Stimulated activated CD4-positive, alpha-beta T cell treated with anti-CD3 and anti-CD28 coated beads, TNF-alpha, amount 100 ng/mL, for 48 hours (primary cell): ENCODE measurements at regions not wholly inside any gene's neighbourhood (a gene's known extent, or its start where the extent isn't known, plus 50 kb on each side); places are given as distances from the start of the nearest gene placed in this dataset.

Experiments used
- DNase-seq, 3 donors: peaks; one replicate each; pipeline ENCODE4 v3.0.0-alpha.2; 2020; ENCODE audit warnings: low read depth in 3 of 3

DNA sequence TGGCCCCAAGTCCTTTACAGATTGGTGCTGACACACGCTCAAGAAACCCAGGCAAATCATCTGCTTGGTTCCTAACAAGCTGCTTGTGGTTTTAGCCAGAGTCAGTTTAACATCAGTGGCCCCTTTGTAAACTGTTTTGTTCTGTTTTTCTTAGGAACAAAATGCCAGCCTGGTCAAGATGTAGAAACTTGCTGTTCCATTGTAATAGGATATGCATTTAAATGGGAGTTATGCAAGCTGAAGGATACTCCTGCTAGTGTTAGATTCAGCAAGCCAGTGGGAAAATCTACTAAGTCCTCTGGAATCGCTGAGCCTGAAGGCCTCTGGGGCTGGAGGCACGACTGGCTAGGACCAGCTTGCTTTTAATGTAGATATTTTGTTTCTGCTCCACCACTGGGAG is 391.1 kb downstream of the TLE4 start:
- no peak for DNase-seq

DNA sequence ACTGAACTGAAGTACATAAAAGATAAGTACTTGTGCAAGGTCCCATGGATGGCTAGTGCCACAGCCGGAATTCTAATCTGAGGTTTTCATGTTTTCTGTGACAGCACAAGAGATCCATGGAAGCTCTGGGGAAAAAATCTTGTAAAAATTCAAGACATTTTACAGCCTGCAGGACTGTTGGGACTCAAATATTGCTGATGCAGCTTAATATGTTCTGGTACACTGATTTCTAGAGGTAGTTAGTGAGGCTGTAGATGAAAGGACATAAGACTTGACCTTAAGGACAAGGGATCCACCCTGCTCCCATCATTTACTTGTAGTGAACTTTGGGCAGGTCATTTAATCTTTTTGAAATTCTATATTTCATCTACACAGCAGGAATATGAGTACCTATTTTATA is 390.4 kb downstream of the TLE4 start:
- no peak for DNase-seq

DNA sequence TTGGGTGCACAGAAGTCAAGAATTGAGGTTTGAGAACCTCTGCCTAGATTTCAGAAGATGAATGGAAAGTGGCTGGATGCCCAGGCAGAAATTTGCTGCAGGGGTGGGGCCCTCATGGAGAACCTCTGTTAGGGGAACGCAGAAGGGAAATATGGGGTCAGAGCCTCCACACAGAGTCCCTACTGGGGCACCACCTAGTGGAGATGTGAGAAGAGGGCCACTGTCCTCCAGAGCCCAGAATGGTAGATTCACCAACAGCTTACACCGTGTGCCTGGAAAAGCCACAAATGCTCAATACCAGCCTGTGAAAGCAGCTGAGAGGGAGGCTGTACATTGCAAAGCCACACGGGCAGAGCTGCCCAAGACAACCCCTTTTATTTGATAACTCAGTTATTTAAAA is 383.5 kb downstream of the TLE4 start:
- no peak for DNase-seq

GRCh38 chr9:79953908-79954307 is 382.1 kb downstream of the TLE4 start:
- no peak for DNase-seq

- DNase-seq, result no peak
Measured at GRCh38 chr9:79952401-79952800, 380.6 kb downstream of the TLE4 start.

DNA sequence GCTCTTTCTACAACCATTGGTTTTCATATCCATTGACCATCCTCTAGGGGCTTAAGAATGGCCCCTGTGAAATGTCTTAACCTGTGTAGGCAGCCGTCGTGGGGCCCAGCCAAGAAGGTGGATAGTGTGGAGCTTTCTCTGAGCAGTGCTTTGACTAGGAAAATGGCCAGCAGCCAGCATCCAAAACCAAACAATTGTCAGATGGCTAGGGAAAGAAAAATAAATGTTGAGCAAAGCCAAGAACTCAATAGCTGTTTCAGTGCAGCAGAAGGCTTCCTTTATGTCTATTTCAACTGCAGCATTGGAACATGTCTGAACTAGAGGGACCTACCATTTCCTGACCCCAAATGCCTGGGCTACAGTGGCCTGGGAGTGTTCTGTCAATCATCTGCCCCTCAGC is 374.9 kb downstream of the TLE4 start:
- no peak for DNase-seq

DNA sequence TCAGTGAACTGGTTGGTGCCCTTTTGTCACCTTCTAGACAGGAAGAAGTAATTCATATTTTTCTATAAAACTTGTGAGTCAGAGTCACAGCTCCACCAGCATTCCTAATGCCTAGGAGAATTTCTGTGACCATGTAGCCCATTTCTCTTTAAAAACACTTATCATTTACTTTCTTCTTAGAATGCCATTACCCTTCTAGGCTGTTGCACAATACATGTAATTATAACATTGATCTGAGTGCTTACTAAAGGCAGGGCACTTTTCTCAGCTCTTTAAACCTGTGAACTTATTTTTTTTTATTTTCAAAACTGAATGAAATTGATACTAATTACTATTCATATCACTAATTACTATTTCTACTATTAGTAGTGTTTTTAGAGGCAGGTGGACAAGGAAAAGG is 373.7 kb downstream of the TLE4 start:
- no peak for DNase-seq

DNA sequence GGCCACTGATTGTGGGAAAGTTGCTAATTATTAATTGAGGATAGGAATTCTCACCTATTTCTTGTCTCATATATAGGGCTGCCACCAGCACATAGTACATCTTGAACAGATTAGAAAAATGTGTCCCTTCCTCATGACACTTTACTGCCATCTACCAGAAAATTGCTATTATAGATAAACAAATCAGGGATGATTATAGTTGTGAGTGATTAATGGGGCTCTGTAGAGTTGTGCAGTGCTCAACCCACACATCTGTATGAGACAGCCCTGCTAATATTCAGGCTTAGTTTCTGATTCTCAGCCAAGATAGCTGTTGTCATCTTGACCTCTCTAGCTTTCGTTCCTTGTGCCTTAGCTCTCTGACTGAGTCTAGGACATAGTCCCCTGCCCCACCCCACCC is 373.3 kb downstream of the TLE4 start:
- DNase-seq, result no peak

DNA sequence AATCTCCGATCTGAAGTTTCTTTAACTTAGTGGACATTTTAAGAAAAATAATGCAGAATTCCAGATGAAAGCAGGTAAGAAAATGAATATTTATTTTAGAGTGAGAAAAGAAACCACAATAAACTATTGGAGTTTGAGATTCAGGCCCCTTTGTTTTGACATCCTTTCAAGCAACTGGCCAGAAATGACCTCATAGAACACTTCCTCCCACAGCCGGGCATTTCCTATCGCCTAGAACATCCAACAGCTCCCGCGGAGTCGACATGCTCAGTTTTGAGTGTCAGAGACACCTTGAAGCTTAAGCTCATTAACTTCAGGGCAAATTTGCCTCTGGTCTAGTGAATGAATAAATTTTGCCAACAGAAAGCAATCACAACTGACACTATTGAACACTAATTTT is 369.2 kb downstream of the TLE4 start:
- DNase-seq, result no peak

DNA sequence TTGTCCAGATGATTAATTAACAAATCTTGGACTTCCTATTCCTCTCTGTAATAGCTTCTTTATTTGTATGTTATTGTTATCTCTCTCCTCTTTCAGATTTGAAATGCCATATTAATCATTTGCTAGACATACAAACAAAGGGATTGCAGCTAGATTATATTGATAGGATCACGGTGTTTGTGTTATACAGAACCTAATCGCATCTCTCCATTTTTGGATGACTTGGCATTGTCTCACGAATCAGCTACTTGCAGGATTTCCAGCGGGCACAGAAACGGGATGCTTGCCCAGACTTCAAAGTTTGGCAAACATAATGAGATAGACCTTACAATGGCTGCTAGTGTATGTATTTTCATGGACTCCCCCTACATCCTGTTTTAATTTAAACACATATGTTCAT is 368.1 kb downstream of the TLE4 start:
- no peak for DNase-seq

DNA sequence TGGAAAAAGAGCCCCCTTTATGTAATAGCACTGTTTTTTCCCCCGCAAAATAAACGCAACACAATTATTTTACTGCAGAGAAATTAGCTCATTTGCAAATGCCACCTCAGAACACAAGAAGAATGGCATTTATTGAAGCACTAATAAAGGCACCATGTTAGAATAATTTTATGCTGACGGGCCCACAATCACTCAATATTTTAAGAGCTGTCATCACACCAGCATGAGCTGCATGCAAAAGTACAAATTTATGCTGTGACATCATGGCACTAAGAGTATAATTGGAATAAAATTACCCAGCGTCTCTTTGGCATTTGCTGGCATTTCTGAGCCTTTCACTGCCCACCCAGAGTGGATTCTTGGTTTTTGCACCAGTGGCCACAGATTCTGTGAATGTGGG is 364.6 kb downstream of the TLE4 start:
- DNase-seq, result no peak

- no peak for DNase-seq
Measured at GRCh38 chr9:79929285-79929684, 357.5 kb downstream of the TLE4 start.

- DNase-seq, result no peak
Measured at GRCh38 chr9:79928661-79929223, 357.0 kb downstream of the TLE4 start.

DNA sequence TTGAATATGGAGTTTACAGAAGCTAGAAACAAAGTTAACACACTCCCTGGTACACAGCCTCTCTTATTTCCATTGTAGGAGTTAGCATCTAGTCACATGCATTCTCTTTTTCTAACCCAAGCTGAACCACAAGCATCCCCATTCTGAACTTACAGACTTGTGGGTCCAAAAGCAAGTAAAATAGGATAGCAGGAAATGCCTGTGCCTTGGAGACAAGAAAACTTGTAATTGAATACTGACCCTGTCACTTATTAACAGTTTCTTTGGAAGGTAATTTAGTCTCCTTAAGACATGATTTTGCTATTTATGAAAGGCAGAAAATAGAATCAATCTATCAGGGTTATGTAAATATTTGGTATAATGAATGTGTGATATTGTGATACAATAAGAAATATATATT is 353.6 kb downstream of the TLE4 start:
- no peak for DNase-seq

- no peak for DNase-seq
Measured at GRCh38 chr9:79924836-79925235, 353.1 kb downstream of the TLE4 start.

- DNase-seq, result no peak
Measured at GRCh38 chr9:79917421-79917820, 345.7 kb downstream of the TLE4 start.

GRCh38 chr9:79913867-79914266 is 342.1 kb downstream of the TLE4 start:
- DNase-seq, result no peak

- DNase-seq, result no peak
Measured at GRCh38 chr9:79912318-79913070, 340.7 kb downstream of the TLE4 start.

- DNase-seq, result no peak
Measured at GRCh38 chr9:79911724-79912123, 340.0 kb downstream of the TLE4 start.

GRCh38 chr9:79902825-79903600 is 331.2 kb downstream of the TLE4 start:
- no peak for DNase-seq

GRCh38 chr9:79900754-79901153 is 329.0 kb downstream of the TLE4 start:
- DNase-seq, result no peak

GRCh38 chr9:79896390-79896980 is 324.7 kb downstream of the TLE4 start:
- no peak for DNase-seq

DNA sequence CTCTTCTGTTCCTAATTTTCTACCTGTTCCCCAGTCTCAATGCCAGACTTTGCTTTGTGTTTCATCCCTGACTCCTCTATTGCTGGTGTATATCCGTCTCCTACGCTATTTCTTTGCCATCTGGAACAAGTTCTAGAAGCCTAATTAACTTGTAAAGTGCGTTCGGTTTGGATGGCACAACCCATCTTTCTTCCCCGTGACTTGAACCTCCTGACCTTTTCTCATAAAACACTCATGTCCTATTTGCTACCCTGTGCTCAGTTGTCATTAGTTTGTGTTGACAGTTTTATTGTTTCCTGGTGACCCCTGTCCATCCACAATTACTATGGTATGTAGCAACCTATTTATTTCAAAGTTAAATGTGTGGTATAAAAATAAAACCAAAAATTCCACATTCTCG is 323.5 kb downstream of the TLE4 start:
- no peak for DNase-seq
